ENCODE measurements at regions not wholly inside any gene's neighbourhood (a gene's known extent, or its start where the extent isn't known, plus 50 kb on each side); places are given as distances from the start of the nearest gene placed in this dataset.
"Not testable (repeated sequence)": the region's sequence is repeated elsewhere in the genome, so short reads cannot be mapped to it uniquely, and the experiment has no call there.

DNA sequence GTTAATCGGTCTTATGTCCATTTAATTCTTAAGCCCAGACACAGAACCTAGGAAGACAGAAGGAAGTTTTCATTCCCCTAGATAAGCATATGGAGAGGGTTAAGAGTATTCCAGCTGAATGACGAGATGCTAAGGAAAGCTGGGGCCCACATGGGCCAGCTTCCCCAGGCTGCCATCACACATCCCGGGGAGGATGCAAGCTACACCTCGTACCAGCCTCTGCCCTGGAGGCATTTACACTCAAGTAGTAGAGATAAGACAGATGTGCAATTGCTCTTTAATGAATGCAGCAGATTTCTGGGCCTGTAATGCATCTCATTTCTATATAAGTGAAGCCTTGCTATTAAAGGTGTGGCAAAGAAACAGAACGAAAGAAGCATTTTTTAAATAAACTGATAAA, 144.5 kb downstream of the MEX3B start:
- no peak for FAIRE-seq
- no peak for DNase-seq (ENCODE audit: low spot score)

DNA sequence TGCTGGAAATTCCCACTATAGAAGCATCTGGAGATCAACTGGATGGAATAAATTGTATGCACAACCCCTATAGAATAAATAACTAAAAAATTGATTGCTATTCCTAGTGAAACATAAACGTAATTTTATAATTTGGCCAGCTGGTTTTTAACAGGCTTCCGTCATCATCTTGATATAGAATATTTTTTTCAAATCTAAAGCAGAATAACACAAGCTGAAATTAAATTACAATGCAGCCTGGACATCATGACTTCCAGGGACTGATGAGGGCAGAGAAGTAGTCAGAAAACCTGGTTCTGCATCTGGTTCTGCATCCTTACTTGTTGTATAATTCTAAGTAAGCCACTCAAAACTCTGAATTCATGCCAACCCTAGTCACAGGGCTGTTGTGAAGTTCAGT, 146.1 kb downstream of the MEX3B start:
- no peak for FAIRE-seq
- no peak for DNase-seq (ENCODE audit: low spot score)

DNA sequence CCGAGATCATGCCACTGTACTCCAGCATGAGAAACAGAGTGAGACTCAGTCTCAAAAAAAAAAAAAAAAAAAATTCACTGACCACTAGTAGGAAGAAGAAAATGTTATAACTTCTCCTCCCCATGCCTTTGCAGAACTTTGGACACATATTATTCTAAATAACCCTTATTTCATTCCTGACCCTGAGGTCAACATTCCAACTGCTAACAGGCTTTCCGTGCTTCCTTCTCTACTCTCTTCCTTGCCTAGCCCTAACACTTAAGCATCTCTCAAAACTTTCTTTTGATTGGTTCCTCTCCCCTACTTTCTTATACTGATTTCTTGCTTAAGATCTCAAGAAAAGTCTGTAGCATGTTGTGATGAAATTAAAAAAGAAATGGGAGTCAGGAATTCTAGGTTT, 146.8 kb downstream of the MEX3B start:
- no peak for DNase-seq (ENCODE audit: low spot score)
- no peak for FAIRE-seq

DNA sequence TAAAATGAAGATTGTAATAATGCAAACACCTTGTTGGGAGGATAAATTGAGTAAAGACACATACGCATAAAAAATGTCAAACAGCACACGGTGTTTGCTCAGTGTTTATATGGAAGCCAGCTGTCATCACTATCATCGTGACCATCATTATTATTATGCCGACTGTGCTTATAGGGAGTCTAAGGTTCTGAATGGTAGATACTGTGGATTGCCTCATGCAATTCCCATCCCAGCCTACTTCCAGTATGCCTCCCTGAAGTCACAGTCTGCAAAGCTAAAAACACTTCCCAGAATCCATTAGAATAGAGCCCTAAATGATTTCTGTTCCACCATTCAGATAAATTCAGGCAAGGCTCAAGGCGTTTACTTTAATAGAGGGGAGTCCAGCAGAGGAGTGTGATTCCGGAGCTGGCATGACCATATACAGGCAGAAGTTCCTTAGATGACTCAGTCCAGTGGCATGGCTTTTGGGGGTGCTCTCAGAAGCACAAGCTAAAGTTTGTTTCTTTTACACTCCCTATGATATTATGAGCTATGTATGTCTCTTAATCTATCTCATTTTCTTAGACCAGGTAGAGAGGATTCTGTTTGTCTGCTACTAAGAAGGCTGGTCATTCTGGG, 148.7 kb downstream of the MEX3B start:
- peak; percentile 66 for FAIRE-seq

DNA sequence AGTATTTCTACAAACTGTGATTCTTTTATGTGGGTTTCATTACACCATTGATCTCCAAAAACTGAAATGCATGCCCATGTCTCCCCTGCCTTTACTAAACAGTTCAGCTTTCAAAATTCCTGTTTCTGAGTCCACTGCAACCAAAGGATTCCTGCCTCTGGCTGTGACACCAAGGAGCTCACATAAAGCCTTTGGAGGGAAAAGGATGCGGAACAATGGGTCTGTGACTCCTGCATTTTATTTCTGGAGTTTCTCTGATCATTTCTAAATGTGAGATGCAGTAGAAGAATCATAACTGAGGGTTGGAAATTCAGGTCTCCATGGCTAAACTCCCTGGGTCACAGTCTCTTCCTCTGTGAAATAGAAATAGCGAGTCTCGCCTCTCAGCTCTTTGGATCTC, 149.5 kb downstream of the MEX3B start:
- DNase-seq (ENCODE audit: low spot score): no peak
- no peak for FAIRE-seq

More for the DNA sequence above, 148.7 kb downstream of the MEX3B start:
- DNase-seq (ENCODE audit: low spot score): peak; percentile 75

DNA sequence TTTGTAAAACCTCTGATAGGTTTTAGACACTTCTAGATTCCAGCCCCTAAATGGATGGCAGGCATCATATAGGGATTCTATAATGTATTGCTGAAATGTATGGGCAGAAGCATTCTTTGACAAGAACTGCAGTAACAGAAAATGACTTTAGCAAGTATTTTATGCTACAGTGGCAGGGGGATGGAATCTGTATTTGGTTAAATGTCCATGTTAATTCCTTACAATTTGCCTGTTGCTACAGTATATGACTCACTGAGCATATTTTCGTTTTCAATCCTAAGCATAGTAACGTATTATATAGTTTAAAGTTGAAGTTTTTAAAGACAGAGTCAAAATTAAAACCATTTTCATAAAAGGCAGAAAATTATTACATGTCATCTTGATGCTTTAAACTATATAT, 150.1 kb downstream of the MEX3B start:
- no peak for DNase-seq (ENCODE audit: low spot score)
- FAIRE-seq: no peak

DNA sequence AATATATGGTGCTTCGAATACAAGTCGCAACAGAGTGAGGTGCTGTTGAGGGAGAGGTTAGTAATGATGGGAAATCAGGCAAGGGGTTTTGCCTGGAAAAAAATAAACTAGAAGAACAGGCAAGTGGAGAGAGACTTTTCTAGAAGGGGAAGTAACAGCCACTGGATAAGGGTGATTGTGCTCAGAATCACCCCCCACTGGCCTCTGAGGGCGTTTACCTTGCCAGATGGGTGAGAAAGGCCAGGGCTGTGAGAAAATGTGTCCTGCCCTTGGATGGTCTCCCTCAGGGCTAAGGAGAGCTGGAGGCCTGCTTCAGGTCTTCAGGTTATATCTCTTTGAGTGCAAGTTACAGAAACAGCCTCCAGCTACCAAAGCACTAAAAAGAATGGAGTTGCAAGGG, 151.8 kb downstream of the MEX3B start:
- no peak for FAIRE-seq

DNA sequence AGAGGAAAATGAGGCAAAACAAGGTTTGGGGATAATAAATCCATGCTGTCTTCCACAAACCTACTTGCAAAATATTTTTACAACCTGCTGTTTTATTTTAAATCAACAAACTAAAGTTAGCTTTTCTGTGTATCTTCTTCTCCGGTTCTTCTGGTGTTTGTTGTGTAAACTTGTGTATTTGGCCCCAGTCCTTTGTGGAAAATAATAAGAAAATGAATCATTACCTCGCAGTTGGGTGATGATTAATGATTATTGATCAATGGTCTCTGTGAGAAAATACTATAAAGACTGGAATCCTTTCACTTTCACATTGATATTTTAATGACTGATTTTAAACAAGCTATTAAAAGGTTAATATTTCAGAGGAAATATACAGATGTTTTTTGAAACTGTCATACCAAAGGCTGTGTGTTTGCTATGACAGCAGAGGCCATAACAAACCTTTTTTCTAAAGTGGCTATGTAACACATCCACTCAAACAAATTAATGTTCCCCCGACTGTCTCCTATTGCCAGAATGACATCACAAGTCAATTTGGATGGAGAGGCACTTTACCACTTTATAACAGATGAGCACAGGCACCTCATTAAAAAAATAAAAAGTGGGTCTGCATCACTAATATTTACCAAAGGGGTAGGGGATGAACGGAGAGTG, 152.5 kb downstream of the MEX3B start:
- FAIRE-seq: no peak
- DNase-seq (ENCODE audit: low spot score): no peak

More for the DNA sequence above, 151.8 kb downstream of the MEX3B start:
- DNase-seq (ENCODE audit: low spot score): no peak

DNA sequence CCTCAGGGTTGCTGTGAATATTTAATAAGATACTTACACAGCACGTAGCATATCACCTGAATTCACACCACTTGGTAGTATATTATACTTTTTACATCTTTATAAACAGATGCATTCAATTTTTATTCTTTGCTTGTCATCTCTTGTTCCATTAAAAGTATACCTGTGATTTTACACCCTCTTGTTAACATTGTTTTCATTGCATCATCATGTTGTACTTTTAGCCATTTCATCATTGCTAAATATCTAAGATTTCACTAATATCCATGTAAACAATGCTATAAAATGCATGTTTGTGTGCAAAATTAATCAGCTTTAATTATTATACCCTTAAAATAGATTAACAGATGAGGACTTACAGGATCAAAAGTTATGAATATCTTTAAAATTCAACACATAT, 155.3 kb downstream of the MEX3B start:
- no peak for DNase-seq (ENCODE audit: low spot score)
- no peak for FAIRE-seq

DNA sequence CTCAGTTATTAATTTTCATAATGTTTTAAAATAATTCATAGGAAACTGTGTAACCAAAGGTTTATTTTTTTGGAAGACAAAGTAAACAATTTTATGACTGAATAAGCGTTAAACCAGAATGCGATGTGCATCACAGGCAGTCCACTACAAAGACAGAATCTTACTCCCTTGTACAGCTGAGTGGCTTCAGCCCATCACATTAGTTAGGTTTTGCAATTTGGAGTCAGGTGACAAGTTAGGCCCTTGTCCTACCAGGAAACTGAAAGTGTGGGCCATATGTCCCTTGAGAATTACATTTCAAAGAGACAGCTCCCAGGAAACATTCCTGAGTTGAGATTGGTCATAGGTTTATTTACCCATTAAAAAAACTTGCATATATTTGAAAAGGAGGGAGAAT, 156.3 kb downstream of the MEX3B start:
- DNase-seq (ENCODE audit: low spot score) (no peak), FAIRE-seq (no peak)

DNA sequence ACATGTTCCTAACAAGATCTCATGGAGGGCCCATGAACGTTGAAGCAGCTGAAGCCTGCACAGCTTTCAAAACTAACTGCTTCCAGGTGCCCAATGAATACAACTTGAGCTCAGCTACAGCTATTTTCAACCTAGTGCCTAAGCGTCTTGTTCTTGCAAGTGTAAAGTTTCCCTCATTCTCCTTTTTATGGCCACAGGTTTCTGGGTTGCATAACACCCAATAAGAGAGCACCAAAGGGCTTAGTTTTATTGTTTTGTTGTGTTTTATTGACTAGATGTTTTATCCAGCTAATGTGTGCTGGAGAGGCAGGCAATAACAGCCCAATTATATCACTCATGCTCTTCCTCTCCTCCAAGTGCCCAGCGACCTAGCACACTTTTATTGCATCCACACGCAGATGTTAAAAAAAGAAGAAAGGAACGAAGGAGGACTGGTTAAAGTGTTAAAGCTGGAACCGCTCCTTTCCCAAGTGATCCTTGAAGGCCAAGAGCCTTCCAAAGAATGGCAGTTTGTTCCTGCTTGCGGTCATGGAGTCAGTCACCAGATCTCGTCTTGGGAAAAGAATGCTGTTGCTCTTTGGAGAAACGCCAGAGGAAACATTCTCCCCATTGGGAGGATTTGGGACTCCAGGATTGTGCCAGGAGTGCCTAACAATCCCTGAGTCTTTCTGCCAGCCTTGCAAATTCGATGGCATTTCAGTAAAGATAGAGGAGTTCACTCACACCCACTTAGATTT, 156.9 kb downstream of the MEX3B start:
- FAIRE-seq: no peak

DNA sequence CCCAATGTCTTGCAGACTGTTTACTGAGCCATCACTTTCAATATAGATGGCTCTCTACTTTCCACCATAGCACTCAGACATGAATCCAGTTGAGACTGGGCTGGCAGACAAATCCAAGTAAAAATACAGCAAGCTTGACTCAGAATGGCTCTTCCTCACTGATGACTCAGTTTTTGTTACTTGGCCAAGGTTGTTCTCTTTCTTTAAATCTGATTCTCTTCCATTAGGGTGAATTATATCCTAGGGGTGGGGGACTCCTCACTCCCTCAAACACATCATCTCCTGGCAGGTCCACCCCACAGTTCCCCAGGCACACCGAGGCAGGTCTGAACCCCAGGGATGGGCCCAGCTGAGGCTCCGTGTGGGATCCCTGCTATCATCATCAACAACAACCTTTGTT, 157.9 kb downstream of the MEX3B start:
- FAIRE-seq (no peak), DNase-seq (ENCODE audit: low spot score) (peak; percentile 51)

More for the DNA sequence above, 156.9 kb downstream of the MEX3B start:
- peak; percentile 75 for DNase-seq (ENCODE audit: low spot score)

DNA sequence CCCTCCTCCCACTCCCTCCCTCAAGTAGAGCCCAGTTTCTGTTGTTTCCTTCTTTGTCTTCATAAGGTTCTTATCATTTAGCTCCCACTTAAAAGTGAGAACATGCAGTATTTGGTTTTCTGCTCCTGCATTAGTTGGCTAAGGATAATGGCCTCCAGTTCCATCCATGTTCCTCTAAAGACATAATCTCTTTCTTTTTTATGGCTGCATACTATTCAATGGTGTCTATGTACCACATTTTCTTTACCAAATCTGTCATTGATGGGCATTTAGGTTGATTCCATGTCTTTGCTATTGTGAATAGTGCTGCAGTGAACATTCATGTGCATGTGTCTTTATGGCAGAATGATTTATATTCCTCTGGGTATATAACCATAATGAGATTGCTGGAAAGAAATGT, 158.6 kb downstream of the MEX3B start:
- FAIRE-seq; DNase-seq (ENCODE audit: low spot score): not testable (repeated sequence)

DNA sequence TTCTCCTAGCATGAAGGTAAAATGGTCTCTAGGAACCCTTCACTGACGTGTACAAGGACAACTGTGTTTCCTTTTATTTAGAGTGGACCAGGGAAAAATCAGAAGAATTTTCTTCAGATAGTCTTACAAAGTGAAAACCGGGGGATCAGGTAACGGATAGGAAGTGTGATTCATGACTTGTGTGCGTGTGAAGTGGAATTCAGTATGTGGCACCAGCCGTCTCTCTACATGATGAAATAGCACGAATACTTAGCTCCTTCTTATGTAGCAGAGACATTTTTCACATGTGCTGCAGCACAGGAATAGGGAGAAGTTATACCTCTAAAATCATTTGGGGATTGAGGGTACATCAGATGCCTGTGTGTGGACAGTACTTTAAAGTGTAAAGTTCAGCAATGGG, 159.2 kb downstream of the MEX3B start:
- no peak for DNase-seq (ENCODE audit: low spot score)
- FAIRE-seq: peak; percentile 76

DNA sequence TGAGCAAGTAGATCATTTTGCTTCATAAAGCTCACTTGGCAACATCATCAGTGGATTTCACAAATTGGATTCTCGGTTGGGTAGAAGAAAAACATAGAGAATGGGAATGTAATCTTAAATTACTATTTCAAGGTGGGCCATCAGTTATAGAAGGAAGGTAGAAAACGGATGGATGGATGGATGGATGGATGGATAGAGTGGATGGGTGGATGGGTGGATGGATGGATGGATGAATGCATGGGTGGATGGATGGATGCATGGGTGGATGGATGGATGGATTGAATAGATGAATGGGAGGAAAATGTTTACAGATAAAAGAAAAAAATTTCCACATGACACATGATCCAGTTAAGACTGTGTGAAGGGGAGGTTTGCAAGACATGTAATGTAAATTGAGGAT, 159.7 kb downstream of the MEX3B start:
- no peak for FAIRE-seq
- DNase-seq (ENCODE audit: low spot score): no peak

DNA sequence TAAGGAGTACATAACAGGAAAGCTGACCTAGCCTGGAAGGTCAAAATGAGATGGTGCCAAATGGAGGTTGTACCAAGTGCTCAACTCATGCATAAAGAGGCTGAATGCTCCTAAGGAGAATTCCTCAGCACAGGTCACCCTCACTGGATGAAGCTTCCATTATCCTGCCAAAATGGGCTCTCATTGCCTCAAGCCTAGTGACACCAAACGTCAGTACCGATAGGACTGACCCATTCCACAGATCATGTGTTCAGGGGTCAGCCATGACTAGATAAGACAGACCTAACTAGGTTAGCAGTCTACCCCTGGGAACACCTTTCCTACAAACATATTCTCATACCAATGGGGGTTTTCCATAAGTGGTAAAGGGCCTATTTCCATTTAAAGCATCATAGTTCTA, 160.7 kb downstream of the MEX3B start:
- no peak for FAIRE-seq
- DNase-seq (ENCODE audit: low spot score): no peak

DNA sequence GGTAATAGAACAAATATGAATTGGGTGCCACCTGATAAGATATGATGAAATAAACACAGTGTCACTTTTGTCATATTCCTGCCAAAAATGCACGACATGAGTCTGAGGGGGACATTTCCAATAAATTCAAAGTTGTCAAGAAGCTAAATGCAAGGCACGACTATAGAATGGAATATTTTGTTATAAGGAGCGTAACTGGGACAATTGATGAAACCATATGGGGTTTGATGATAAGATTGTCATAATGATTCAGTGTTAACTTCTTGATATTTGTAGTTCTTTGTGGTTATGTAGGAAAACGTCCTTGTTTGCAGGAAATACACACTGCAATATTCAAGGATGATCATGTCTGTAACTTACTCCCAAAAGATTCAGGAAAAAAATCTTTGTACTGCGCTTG, 163.3 kb downstream of the MEX3B start:
- FAIRE-seq: no peak
- no peak for DNase-seq (ENCODE audit: low spot score)

DNA sequence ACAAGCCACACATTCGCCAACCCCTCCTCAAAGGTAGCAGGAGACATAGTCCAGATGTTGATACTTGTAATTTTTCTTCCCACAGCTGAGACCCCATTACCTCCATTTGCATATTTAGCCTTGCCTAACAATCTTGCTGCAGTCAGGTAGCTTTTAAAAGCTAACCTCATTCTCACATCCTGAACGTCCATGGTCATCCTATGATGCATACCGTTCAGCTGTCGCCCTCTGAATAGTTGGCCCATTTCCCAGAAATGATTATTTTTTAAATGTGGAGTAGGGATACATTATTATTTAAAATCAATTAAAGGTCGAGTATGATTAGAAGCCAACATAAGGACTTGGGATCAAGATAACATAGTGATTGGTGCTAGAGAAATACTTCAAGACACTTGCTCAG, 165.0 kb downstream of the MEX3B start:
- no peak for DNase-seq (ENCODE audit: low spot score)
- no peak for FAIRE-seq

DNA sequence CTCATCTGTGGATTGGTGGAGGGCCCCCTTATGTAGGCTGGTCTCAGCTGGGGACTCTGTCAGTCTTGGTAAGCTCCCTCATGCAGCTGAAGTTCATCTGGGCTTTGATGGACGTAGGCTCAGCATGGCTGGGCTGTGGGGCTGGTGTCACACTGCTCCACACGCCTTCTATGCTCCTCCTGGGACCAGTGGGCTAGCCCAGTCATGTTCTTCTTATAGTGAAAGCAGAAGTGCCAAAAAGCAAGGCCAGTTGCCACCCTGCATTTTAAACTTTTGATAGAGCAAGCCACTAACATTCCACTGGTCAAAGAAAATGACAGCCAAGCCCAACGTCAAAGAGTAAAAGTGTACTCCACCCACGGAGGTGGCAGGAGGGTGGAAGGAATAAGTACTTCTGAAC, 165.5 kb downstream of the MEX3B start:
- FAIRE-seq (no peak), DNase-seq (ENCODE audit: low spot score) (no peak)

DNA sequence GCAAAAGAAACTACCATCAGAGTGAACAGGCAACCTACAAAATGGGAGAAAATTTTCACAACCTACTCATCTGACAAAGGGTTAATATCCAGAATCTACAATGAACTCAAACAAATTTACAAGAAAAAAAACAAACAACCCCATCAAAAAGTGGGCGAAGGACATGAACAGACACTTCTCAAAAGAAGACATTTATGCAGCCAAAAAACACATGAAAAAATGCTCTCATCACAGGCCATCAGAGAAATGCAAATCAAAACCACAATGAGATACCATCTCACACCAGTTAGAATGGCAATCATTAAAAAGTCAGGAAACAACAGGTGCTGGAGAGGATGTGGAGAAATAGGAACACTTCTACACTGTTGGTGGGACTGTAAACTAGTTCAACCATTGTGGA, 170.1 kb downstream of the MEX3B start:
- not testable (repeated sequence) for FAIRE-seq; DNase-seq (ENCODE audit: low spot score)

DNA sequence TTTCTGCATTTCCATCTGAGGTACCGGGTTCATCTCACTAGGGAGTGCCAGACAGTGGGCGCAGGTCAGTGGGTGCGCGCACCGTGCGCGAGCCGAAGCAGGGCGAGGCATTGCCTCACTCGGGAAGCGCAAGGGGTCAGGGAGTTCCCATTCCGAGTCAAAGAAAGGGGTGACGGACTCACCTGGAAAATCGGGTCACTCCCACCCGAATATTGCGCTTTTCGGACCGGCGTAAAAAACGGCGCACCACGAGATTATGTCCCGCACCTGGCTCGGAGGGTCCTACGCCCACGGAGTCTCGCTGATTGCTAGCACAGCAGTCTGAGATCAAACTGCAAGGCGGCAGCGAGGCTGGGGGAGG, 175.1 kb downstream of the MEX3B start:
- not testable (repeated sequence) for FAIRE-seq; DNase-seq (ENCODE audit: low spot score)

DNA sequence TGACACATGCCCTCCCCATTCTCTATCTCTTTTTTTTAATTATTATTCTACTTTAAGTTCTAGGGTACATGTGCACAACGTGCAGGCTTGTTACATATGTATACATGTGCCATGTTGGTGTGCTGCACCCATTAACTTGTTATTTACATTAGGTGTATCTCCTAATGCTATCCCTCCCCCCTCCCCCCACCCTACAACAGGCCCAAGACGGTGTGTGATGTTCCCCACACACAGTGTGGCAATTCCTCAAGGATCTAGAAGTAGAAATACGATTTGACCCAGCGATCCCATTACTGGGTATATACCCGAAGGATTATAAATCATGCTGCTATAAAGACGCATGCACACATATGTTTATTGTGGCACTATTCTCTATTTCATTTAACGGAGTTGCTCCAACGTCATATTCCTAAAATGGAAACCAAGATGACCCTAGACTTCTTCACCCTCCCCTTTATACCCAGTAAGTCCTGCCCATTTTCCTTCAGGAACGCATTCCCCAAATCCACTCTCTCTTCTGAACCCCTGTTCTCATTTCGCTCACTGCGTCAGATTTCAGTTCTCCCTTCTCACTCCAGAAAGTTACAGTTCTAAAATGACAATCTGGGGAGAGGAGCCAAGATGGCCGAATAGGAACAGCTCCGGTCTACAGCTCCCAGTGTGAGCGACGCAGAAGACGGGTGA, 175.6 kb downstream of the MEX3B start:
- not testable (repeated sequence) for FAIRE-seq; DNase-seq (ENCODE audit: low spot score)

Data from urothelium cell line (cell line).